DND-41 (cell line): ENCODE measurements at regions not wholly inside any gene's neighbourhood (a gene's known extent, or its start where the extent isn't known, plus 50 kb on each side); places are given as distances from the start of the nearest gene placed in this dataset.

Source experiments
- ATAC-seq: fragments of 200-7000 bp; cut with Tn5 transposase; 3 replicates; pipeline ENCODE4 v1.9.1; 2021; ENCODE audit warnings: low read depth; ENCODE audit not compliant: insufficient read depth
- DNase-seq: peaks from one replicate; pipeline ENCODE4 v3.0.0-alpha.2; 2020
- H2AFZ ChIP-seq: 2 replicates; pipeline ENCODE4 v1.6.0; 2012; ENCODE audit warnings: low read depth, low read length
- H3K27ac ChIP-seq: 2 replicates; pipeline ENCODE4 v1.5.1; 2012; ENCODE audit warnings: low read length, inconsistent platforms
- H3K27me3 ChIP-seq: fragments of 200-600 bp; sonication (generic); 2 replicates; pipeline ENCODE4 v1.6.0; 2012; ENCODE audit warnings: low read length, mild to moderate bottlenecking, inconsistent platforms; ENCODE audit not compliant: insufficient read depth, poor library complexity
- H3K36me3 ChIP-seq: 2 replicates; pipeline ENCODE4 v1.5.1; 2012; ENCODE audit warnings: low read length, inconsistent platforms; ENCODE audit not compliant: insufficient read depth
- H3K4me1 ChIP-seq: 2 replicates; pipeline ENCODE4 v1.5.1; 2012; ENCODE audit warnings: mild to moderate bottlenecking, low read length; ENCODE audit not compliant: insufficient read depth
- H3K4me2 ChIP-seq: 2 replicates; pipeline ENCODE4 v1.6.0; 2012; ENCODE audit warnings: mild to moderate bottlenecking, moderate library complexity, low read length, inconsistent platforms; ENCODE audit not compliant: insufficient read depth
- H3K4me3 ChIP-seq, 2 experiments: fragments of 200-600 bp in 1 of 2; shearing (Covaris generic) in 1 of 2; 2 replicates each; pipeline ENCODE4 v1.5.1; 2012 to 2016; ENCODE audit warnings: inconsistent platforms in 2 of 2, low read length in 2 of 2, mild to moderate bottlenecking in 2 of 2, low read depth in 1 of 2, moderate library complexity in 1 of 2
- H3K79me2 ChIP-seq: 2 replicates; pipeline ENCODE4 v1.6.0; 2012; ENCODE audit warnings: low read length, inconsistent platforms; ENCODE audit not compliant: insufficient read depth
- H3K9ac ChIP-seq: 2 replicates; pipeline ENCODE4 v1.6.0; 2012; ENCODE audit warnings: low read depth, mild to moderate bottlenecking, inconsistent platforms, low read length, moderate library complexity
- H3K9me3 ChIP-seq: 2 replicates; pipeline ENCODE4 v1.5.1; 2012; ENCODE audit warnings: low read length, moderate library complexity, mild to moderate bottlenecking, inconsistent platforms; ENCODE audit not compliant: insufficient read depth, severe bottlenecking
- H4K20me1 ChIP-seq: 2 replicates; pipeline ENCODE4 v1.6.0; 2012; ENCODE audit warnings: low read length; ENCODE audit not compliant: insufficient read depth
- CTCF ChIP-seq: IDR thresholded peaks from 2 replicates; pipeline ENCODE4 v1.5.1; 2012; ENCODE audit warnings: borderline replicate concordance, low read length, moderate library complexity, mild to moderate bottlenecking; ENCODE audit not compliant: poor library complexity, severe bottlenecking; ENCODE audit errors: extremely low read depth
- EZH2 ChIP-seq: IDR thresholded peaks from 3 replicates; pipeline ENCODE4 v1.6.1; 2012; ENCODE audit warnings: borderline replicate concordance, low read depth, mild to moderate bottlenecking, moderate library complexity, low read length, inconsistent platforms; ENCODE audit not compliant: severe bottlenecking

DNA sequence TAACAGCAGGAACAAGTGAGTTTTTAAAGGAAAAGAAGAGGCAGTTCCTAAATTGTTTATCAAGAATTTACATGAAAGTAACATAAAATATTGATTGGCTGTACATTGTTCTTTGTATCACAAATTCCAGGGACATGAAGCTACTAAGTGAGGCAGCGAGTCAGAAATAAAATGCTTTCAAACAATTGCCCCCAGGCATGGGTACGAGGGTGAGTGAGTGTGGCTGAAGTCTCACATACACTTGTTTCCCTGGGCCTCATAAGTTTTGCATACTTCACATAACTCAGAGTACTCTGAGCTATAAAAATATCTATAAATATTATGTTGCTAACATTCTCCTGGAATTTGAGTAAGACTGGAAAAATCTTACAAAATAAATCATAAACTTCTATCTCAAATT lies 511.6 kb upstream of the PRKX start:
- no peak overlapping the region for H3K9ac ChIP-seq
- DNase-seq, result no peak
- H3K4me2 ChIP-seq, result no peak overlapping the region
- no peak overlapping the region for H3K4me3 ChIP-seq
- no peak overlapping the region for H3K27ac ChIP-seq
- no peaks in the 10 kb centered on the region for H3K36me3 ChIP-seq
- H3K9me3 ChIP-seq, result no peaks in the 10 kb centered on the region
- TF ChIP-seq EZH2, result no peak
- no peaks in the 10 kb centered on the region for H4K20me1 ChIP-seq
- H3K4me1 ChIP-seq, result no peaks in the 10 kb centered on the region
- no peaks in the 10 kb centered on the region for H3K27me3 ChIP-seq
- H2AFZ ChIP-seq, result no peak overlapping the region
- ATAC-seq, result no peak
- no peaks in the 10 kb centered on the region for H3K79me2 ChIP-seq

DNA sequence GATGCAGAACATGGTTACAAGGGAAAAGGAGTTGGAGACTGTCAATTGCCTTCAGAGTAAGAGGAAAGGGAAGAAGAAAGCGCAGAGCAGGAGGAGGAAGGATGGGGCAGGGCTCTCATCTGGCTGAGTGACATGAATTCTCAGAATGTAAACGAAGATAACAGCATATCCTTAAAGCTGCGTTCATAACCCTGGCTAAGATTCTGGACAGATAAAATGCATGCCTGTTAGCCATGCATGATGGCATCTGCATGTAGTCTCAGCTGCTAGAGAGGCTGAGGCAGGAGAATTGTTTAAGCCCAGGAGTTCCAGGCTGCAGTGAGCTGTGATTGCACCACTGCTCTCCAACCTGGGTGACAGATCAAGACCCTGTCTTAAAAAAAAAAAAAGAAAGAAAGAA lies 493.5 kb upstream of the PRKX start:
- Histone ChIP-seq H4K20me1 (no peaks in the 10 kb centered on the region), H3K9me3 (no peaks in the 10 kb centered on the region), H2AFZ (no peak overlapping the region), H3K27me3 (no peaks in the 10 kb centered on the region), H3K4me1 (no peaks in the 10 kb centered on the region), H3K36me3 (no peaks in the 10 kb centered on the region), H3K4me3 (no peak overlapping the region), H3K27ac (no peak overlapping the region), H3K79me2 (no peaks in the 10 kb centered on the region), H3K9ac (no peak overlapping the region), H3K4me2 (no peak overlapping the region)
- DNase-seq (no peak), ATAC-seq (no peak)
- TF ChIP-seq EZH2 (no peak), CTCF (no peak)

- Histone ChIP-seq H3K79me2 (no peaks in the 10 kb centered on the region), H3K9me3 (no peaks in the 10 kb centered on the region), H3K4me1 (no peaks in the 10 kb centered on the region), H3K27ac (no peak overlapping the region), H3K9ac (no peak overlapping the region), H3K36me3 (no peaks in the 10 kb centered on the region), H3K4me2 (no peak overlapping the region), H4K20me1 (no peaks in the 10 kb centered on the region), H3K4me3 (no peak overlapping the region), H3K27me3 (no peaks in the 10 kb centered on the region), H2AFZ (no peak overlapping the region)
- ATAC-seq (no peak), DNase-seq (no peak)
- TF ChIP-seq CTCF (no peak), EZH2 (no peak)
Measured at GRCh38 chrX:4197971-4198370, 484.5 kb upstream of the PRKX start.

DNA sequence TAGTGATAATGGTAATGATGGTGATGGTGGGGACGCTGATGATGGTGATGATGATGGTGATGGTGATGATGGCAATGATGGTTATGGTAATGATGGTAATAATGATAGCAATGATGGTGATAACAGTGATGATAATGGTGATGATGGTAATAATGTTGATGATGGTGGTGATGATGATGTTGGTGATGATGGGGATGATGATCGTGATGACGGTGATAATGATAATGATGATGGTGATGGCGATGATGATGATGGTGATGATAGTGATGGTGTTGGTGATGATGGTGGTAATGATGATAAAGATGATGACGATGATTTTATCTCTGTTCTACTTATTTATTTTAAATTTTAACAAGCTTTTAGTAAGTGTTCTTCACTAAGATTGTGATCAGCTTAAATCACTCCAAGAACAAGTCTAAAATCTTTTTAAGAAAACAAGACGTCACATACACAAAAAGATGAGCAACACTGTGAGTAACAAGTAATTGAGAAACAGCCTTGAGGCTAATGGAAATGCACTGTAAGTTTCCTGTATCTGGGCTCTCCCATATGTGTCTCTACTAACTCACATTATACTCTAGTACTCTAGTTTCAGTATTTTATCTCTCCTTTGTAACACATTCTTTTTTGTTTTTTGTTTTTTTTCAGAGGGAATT lies 480.2 kb upstream of the PRKX start:
- no peak overlapping the region for H3K9ac ChIP-seq
- no peaks in the 10 kb centered on the region for H3K9me3 ChIP-seq
- H3K4me3 ChIP-seq, result no peak overlapping the region
- no peak overlapping the region for H3K4me2 ChIP-seq
- no peak overlapping the region for H3K27ac ChIP-seq
- ATAC-seq (no peak), DNase-seq (no peak)
- no peaks in the 10 kb centered on the region for H3K36me3 ChIP-seq
- H3K4me1 ChIP-seq, result no peaks in the 10 kb centered on the region
- H3K27me3 ChIP-seq, result no peaks in the 10 kb centered on the region
- no peaks in the 10 kb centered on the region for H4K20me1 ChIP-seq
- H3K79me2 ChIP-seq, result no peaks in the 10 kb centered on the region
- TF ChIP-seq EZH2, result no peak
- TF ChIP-seq CTCF, result no peak
- no peak overlapping the region for H2AFZ ChIP-seq
